Esophagus squamous epithelium (tissue), 5 donors: ENCODE measurements at regions not wholly inside any gene's neighbourhood (a gene's known extent, or its start where the extent isn't known, plus 50 kb on each side); places are given as distances from the start of the nearest gene placed in this dataset.
"Not testable (repeated sequence)": the region's sequence is repeated elsewhere in the genome, so short reads cannot be mapped to it uniquely, and the experiment has no call there.

Experiments used
- DNase-seq: peaks from one replicate; lab custom pipeline; 2025; lab: John Stamatoyannopoulos, UW
- H3K27ac ChIP-seq, 4 donors: fragments of 200-600 bp; sonication (generic); one replicate each; pipeline ENCODE4 v1.5.1; 2016 to 2019; ENCODE audit warnings: mild to moderate bottlenecking in 1 of 4
- H3K27me3 ChIP-seq, 4 donors: fragments of 200-600 bp; sonication (generic); 1 replicate in 3 of 4; 2 replicates in 1 of 4; pipeline versions ENCODE4 v1.5.1 to v1.6.0; 2017 to 2021; ENCODE audit warnings: antibody characterized with exemption in 1 of 4
- H3K36me3 ChIP-seq, 3 donors: fragments of 200-600 bp; sonication (generic); one replicate each; pipeline ENCODE4 v1.5.1; 2016 to 2019
- H3K4me1 ChIP-seq, 3 donors: fragments of 200-600 bp; sonication (generic); one replicate each; pipeline ENCODE4 v1.5.1; 2017 to 2019
- H3K4me3 ChIP-seq, 4 donors: fragments of 200-600 bp; sonication (generic); 1 replicate in 3 of 4; 2 replicates in 1 of 4; pipeline ENCODE4 v1.5.1; 2016 to 2019; ENCODE audit warnings: mild to moderate bottlenecking in 2 of 4, moderate library complexity in 1 of 4
- H3K9me3 ChIP-seq, 3 donors: fragments of 200-600 bp; sonication (generic); one replicate each; pipeline ENCODE4 v1.5.1; 2016 to 2019
- CTCF ChIP-seq, 6 experiments: fragments of 450-650 bp in 4 of 6; fragments of 200-600 bp in 2 of 6; sonication (generic) in 2 of 6; IDR thresholded peaks; one replicate each; pipeline ENCODE4 v1.5.1; 2016 to 2019; ENCODE audit warnings: antibody characterized with exemption in 6 of 6, mild to moderate bottlenecking in 4 of 6, moderate library complexity in 4 of 6
- POLR2A ChIP-seq, 4 donors: fragments of 450-650 bp; IDR thresholded peaks; one replicate each; pipeline ENCODE4 v1.6.1; 2017; ENCODE audit warnings: antibody characterized with exemption in 4 of 4, mild to moderate bottlenecking in 4 of 4, moderate library complexity in 3 of 4
- WGBS, 2 donors: methylation state at CpG; one replicate each; pipeline ENCODE4 v1.1.5; 2018; 5-methylcytosine and 5-hydroxymethylcytosine counted together
- intact Hi-C: fragments of 100-400 bp; cut with DNase I; formaldehyde crosslinking; loops from one replicate; pipeline ENCODE4 v1.15.0; 2022
- donor health status: DM: yes; HTN: yes; CAD: no.

- no peaks in the 10 kb centered on the region for H3K4me1 ChIP-seq
- no peak for DNase-seq
- intact Hi-C loops, result no loop called here
- H3K27me3 ChIP-seq, result no peaks in the 10 kb centered on the region
- H3K36me3 ChIP-seq, result no peaks in the 10 kb centered on the region
- 32 to 44% methylated on average over 1 of the region's 1 CpG for WGBS, 2 donors
- H3K9me3 ChIP-seq, result no peaks in the 10 kb centered on the region
- no peak overlapping the region for H3K4me3 ChIP-seq
- TF ChIP-seq CTCF (IDR thresholded peaks at IDR 0.05) (no peak), POLR2A (IDR thresholded peaks at IDR 0.05) (no peak)
- H3K27ac ChIP-seq, result no peak overlapping the region
These were observed 328.4 kb upstream of the KCND2 start for GRCh38 chr7:119944601-119944972.

GRCh38 chr7:119945822-119946221, 327.2 kb upstream of the KCND2 start:
- H3K9me3 ChIP-seq, result no peaks in the 10 kb centered on the region
- H3K36me3 ChIP-seq, result no peaks in the 10 kb centered on the region
- TF ChIP-seq POLR2A (IDR thresholded peaks at IDR 0.05) (no peak), CTCF (IDR thresholded peaks at IDR 0.05) (no peak)
- DNase-seq, result no peak
- no peaks in the 10 kb centered on the region for H3K4me1 ChIP-seq
- intact Hi-C loops, result no loop called here
- H3K27me3 ChIP-seq, result no peaks in the 10 kb centered on the region
- no peak overlapping the region for H3K4me3 ChIP-seq
- WGBS, 2 donors, result 86 to 100% methylated on average over 1 of the region's 1 CpG
- no peak overlapping the region for H3K27ac ChIP-seq

- H3K4me1 ChIP-seq, result no peaks in the 10 kb centered on the region
- H3K36me3 ChIP-seq, result no peaks in the 10 kb centered on the region
- H3K27ac ChIP-seq, result no peak overlapping the region
- H3K27me3 ChIP-seq, result no peaks in the 10 kb centered on the region
- intact Hi-C loops, result no loop called here
- WGBS, 2 donors, result 94% methylated on average over 5 of the region's 5 CpGs; no CpG with 5 or more reads in 1 of the 2 donors
- TF ChIP-seq CTCF (IDR thresholded peaks at IDR 0.05), result no peak
- no peak for TF ChIP-seq POLR2A (IDR thresholded peaks at IDR 0.05)
- H3K4me3 ChIP-seq, result no peak overlapping the region
- H3K9me3 ChIP-seq, result no peaks in the 10 kb centered on the region
- no peak for DNase-seq
These were observed 323.9 kb upstream of the KCND2 start for GRCh38 chr7:119949053-119949452.

- DNase-seq, H3K4me1 ChIP-seq, H3K9me3 ChIP-seq, intact Hi-C loops, H3K4me3 ChIP-seq, H3K36me3 ChIP-seq, H3K27me3 ChIP-seq, H3K27ac ChIP-seq: not testable (repeated sequence)
- 91% methylated on average over 10 to 19 of the region's 30 CpGs for WGBS, 2 donors
These were observed 322.5 kb upstream of the KCND2 start for GRCh38 chr7:119950390-119951041.

- intact Hi-C loops, H3K4me3 ChIP-seq, H3K9me3 ChIP-seq, H3K27ac ChIP-seq, H3K27me3 ChIP-seq, H3K4me1 ChIP-seq, H3K36me3 ChIP-seq, DNase-seq: not testable (repeated sequence)
- WGBS, 2 donors, result 82% methylated on average over 2 of the region's 24 CpGs; no CpG with 5 or more reads in 1 of the 2 donors
These were observed 321.4 kb upstream of the KCND2 start for GRCh38 chr7:119951614-119952013.

- no peak for DNase-seq
- H3K9me3 ChIP-seq, result no peaks in the 10 kb centered on the region
- no peaks in the 10 kb centered on the region for H3K27me3 ChIP-seq
- intact Hi-C loops, result no loop called here
- no peak overlapping the region for H3K27ac ChIP-seq
- no peak for TF ChIP-seq CTCF (IDR thresholded peaks at IDR 0.05)
- TF ChIP-seq POLR2A (IDR thresholded peaks at IDR 0.05), result no peak
- no peaks in the 10 kb centered on the region for H3K4me1 ChIP-seq
- H3K36me3 ChIP-seq, result no peaks in the 10 kb centered on the region
- no peak overlapping the region for H3K4me3 ChIP-seq
These were observed 315.6 kb upstream of the KCND2 start for GRCh38 chr7:119957335-119957734.
